RKO (cell line): ENCODE measurements at regions not wholly inside any gene's neighbourhood (a gene's known extent, or its start where the extent isn't known, plus 50 kb on each side); places are given as distances from the start of the nearest gene placed in this dataset.

Source experiments
- DNase-seq: peaks from one replicate; pipeline ENCODE4 v3.0.0-alpha.2; 2016; ENCODE audit warnings: low spot score

GRCh38 chr4:120431180-120431579 lies 364.5 kb upstream of the MAD2L1 start:
- no peak for DNase-seq

GRCh38 chr4:120418146-120418545 lies 351.5 kb upstream of the MAD2L1 start:
- DNase-seq = no peak

GRCh38 chr4:120415896-120416295 lies 349.2 kb upstream of the MAD2L1 start:
- DNase-seq = no peak

GRCh38 chr4:120406960-120407359 lies 340.3 kb upstream of the MAD2L1 start:
- no peak for DNase-seq

GRCh38 chr4:120403296-120403695 lies 336.6 kb upstream of the MAD2L1 start:
- no peak for DNase-seq

- no peak for DNase-seq
These were observed 333.8 kb upstream of the MAD2L1 start for GRCh38 chr4:120400441-120400840.

GRCh38 chr4:120399826-120400225 lies 333.2 kb upstream of the MAD2L1 start:
- no peak for DNase-seq

GRCh38 chr4:120395746-120396145 lies 329.1 kb upstream of the MAD2L1 start:
- no peak for DNase-seq

- no peak for DNase-seq
These were observed 289.2 kb upstream of the MAD2L1 start for GRCh38 chr4:120355881-120356280.

- DNase-seq = no peak
These were observed 287.7 kb upstream of the MAD2L1 start for GRCh38 chr4:120354381-120354780.

- DNase-seq = no peak
These were observed 286.6 kb upstream of the MAD2L1 start for GRCh38 chr4:120353235-120353634.

- no peak for DNase-seq
These were observed 286.1 kb upstream of the MAD2L1 start for GRCh38 chr4:120352739-120353138.

GRCh38 chr4:120348948-120349347 lies 282.3 kb upstream of the MAD2L1 start:
- DNase-seq = no peak

GRCh38 chr4:120348521-120348920 lies 281.9 kb upstream of the MAD2L1 start:
- DNase-seq = no peak

- DNase-seq = peak; percentile 23
These were observed 265.1 kb upstream of the MAD2L1 start for GRCh38 chr4:120331486-120332370.

- no peak for DNase-seq
These were observed 262.7 kb upstream of the MAD2L1 start for GRCh38 chr4:120329386-120329785.

- no peak for DNase-seq
These were observed 260.6 kb upstream of the MAD2L1 start for GRCh38 chr4:120327276-120327675.

- no peak for DNase-seq
These were observed 252.6 kb upstream of the MAD2L1 start for GRCh38 chr4:120319046-120319767.

GRCh38 chr4:120318196-120318846 lies 251.7 kb upstream of the MAD2L1 start:
- DNase-seq = no peak

GRCh38 chr4:120317713-120318112 lies 251.1 kb upstream of the MAD2L1 start:
- no peak for DNase-seq

GRCh38 chr4:120316416-120316815 lies 249.8 kb upstream of the MAD2L1 start:
- no peak for DNase-seq

GRCh38 chr4:120314969-120315368 lies 248.3 kb upstream of the MAD2L1 start:
- DNase-seq = no peak

- DNase-seq = no peak
These were observed 238.2 kb upstream of the MAD2L1 start for GRCh38 chr4:120304801-120305200.
